Activated CD4-positive, CD25-positive, alpha-beta regulatory T cell treated with anti-CD3 and anti-CD28 coated beads, Interleukin-2, amount 50 U/mL, for 16 hours (primary cell): ENCODE measurements at regions not wholly inside any gene's neighbourhood (a gene's known extent, or its start where the extent isn't known, plus 50 kb on each side); places are given as distances from the start of the nearest gene placed in this dataset.

Experiments used
- DNase-seq: peaks from one replicate; pipeline ENCODE4 v3.0.0-alpha.2; 2020; ENCODE audit warnings: low read depth, low spot score

DNA sequence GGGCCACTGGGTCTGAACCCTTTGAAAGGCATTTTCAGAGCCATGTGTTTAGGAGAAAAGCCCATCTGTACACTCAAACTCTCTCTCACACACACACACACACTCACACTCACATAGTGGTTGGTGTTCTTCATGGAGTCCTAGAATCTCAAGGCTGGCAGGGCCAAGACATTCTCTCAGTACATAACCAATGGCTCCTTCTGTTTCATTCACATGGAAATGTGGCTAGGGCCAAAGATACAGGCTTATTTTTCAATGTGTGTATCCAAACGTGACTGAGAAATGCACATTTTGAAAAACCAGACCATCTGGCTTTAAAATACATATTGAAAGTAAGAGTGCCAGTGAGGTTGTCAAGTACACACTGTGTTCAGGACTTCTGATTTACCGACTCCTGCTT lies 59.0 kb upstream of the SALL1 start:
- DNase-seq, result no peak

DNA sequence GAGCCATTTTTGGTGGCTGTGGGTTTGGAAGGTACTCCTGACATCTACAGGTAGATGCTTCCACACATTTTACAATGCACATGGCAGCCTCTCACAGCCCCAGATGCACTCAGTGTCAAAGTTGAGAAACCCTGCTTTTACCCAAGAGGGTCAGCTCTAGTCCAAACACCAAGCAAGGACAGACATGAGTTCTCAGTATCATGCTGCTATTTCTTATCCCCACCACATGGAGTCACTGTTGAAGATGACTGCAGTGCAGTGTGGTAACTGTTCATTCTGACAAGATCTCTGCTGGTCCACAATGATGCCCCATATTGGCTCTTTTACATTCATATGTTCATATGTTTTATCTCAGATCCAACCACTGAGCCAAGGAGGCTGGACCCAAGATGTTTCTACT lies 50.5 kb upstream of the SALL1 start:
- DNase-seq, result no peak
